ENCODE measurements at regions not wholly inside any gene's neighbourhood (a gene's known extent, or its start where the extent isn't known, plus 50 kb on each side); places are given as distances from the start of the nearest gene placed in this dataset.

DNA sequence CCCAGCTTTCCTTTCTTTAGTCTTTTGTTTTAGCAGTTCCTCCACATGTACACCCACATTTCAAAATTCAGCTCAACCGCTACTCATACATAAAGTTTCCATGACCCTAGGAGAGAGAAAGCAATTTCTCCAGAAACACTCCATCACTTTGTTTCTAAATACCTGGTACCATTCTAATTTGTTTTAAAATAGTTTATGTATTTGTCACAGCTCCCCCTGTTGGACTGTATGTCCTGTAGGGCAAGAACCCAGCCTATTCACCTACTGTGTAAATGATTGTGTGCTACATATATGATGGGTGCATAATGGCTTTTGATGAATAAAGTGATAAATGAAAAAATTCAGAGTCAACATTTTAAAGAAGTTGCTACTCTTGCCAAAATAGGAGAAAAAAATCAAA lies 139.1 kb downstream of the COX7C start:
- Histone ChIP-seq H3K27ac (ENCODE audit: low read length) (no peak overlapping the region), H3K27me3 (ENCODE audit: control insufficient read depth, insufficient read depth, low read length) (no peaks in the 10 kb centered on the region), H3K36me3 (ENCODE audit: control insufficient read depth, insufficient read depth, low read length) (no peaks in the 10 kb centered on the region), H3K4me3 (ENCODE audit: low read depth in 2 of 2, low read length in 2 of 2) (no peak overlapping the region), H3K4me1 (ENCODE audit: control insufficient read depth, insufficient read depth, low read length) (no peaks in the 10 kb centered on the region), H3K9me3 (ENCODE audit: control insufficient read depth, insufficient read depth, low read depth, low read length) (no peaks in the 10 kb centered on the region)
- no peak for ATAC-seq
- BruUV-seq (replicated peaks): no TSS peak
- intact Hi-C loops (cut with micrococcal nuclease; ENCODE audit: unreplicated experiment) (no loop called here), in situ Hi-C loops (cut with HindIII; ENCODE audit: low pct_unique_long_range_greater_than_20kb, low sequenced_read_pairs) (no loop called here)
- TF ChIP-seq POLR2AphosphoS5 (IDR thresholded peaks at IDR 0.05; ENCODE audit: low read depth, low read length) (no peak), SIN3A (IDR thresholded peaks at IDR 0.05; ENCODE audit: borderline replicate concordance, insufficient read depth, low read depth, low read length) (no peak), TCF7L2 (IDR thresholded peaks at IDR 0.05; ENCODE audit: low read depth, low read length) (no peak), CTCF (IDR thresholded peaks at IDR 0.05) (no peak)
- TF ChIP-seq, protein P1, sequence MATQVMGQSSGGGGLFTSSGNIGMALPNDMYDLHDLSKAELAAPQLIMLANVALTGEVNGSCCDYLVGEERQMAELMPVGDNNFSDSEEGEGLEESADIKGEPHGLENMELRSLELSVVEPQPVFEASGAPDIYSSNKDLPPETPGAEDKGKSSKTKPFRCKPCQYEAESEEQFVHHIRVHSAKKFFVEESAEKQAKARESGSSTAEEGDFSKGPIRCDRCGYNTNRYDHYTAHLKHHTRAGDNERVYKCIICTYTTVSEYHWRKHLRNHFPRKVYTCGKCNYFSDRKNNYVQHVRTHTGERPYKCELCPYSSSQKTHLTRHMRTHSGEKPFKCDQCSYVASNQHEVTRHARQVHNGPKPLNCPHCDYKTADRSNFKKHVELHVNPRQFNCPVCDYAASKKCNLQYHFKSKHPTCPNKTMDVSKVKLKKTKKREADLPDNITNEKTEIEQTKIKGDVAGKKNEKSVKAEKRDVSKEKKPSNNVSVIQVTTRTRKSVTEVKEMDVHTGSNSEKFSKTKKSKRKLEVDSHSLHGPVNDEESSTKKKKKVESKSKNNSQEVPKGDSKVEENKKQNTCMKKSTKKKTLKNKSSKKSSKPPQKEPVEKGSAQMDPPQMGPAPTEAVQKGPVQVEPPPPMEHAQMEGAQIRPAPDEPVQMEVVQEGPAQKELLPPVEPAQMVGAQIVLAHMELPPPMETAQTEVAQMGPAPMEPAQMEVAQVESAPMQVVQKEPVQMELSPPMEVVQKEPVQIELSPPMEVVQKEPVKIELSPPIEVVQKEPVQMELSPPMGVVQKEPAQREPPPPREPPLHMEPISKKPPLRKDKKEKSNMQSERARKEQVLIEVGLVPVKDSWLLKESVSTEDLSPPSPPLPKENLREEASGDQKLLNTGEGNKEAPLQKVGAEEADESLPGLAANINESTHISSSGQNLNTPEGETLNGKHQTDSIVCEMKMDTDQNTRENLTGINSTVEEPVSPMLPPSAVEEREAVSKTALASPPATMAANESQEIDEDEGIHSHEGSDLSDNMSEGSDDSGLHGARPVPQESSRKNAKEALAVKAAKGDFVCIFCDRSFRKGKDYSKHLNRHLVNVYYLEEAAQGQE (IDR thresholded peaks at IDR 0.05; ENCODE audit: insufficient read depth in 1 of 2, low read depth in 2 of 2, low read length in 1 of 2): no peak
- ChIA-PET POLR2A (no interaction called here), CTCF (no interaction called here)
- DNase-seq (ENCODE audit: low read depth, low spot score): no peak

- ChIA-PET CTCF (no interaction called here), POLR2A (no interaction called here)
- Histone ChIP-seq H3K9me3 (ENCODE audit: control insufficient read depth, insufficient read depth, low read depth, low read length) (no peaks in the 10 kb centered on the region), H3K36me3 (ENCODE audit: control insufficient read depth, insufficient read depth, low read length) (no peaks in the 10 kb centered on the region), H3K27ac (ENCODE audit: low read length) (no peak overlapping the region), H3K4me1 (ENCODE audit: control insufficient read depth, insufficient read depth, low read length) (no peaks in the 10 kb centered on the region), H3K4me3 (ENCODE audit: low read depth in 2 of 2, low read length in 2 of 2) (no peak overlapping the region), H3K27me3 (ENCODE audit: control insufficient read depth, insufficient read depth, low read length) (no peaks in the 10 kb centered on the region)
- TF ChIP-seq POLR2AphosphoS5 (IDR thresholded peaks at IDR 0.05; ENCODE audit: low read depth, low read length) (no peak), CTCF (IDR thresholded peaks at IDR 0.05) (no peak), TCF7L2 (IDR thresholded peaks at IDR 0.05; ENCODE audit: low read depth, low read length) (no peak), SIN3A (IDR thresholded peaks at IDR 0.05; ENCODE audit: borderline replicate concordance, insufficient read depth, low read depth, low read length) (no peak)
- TF ChIP-seq, protein P1 (IDR thresholded peaks at IDR 0.05; ENCODE audit: insufficient read depth in 1 of 2, low read depth in 2 of 2, low read length in 1 of 2): no peak
- in situ Hi-C loops (cut with HindIII; ENCODE audit: low pct_unique_long_range_greater_than_20kb, low sequenced_read_pairs): no loop called here
- ATAC-seq (no peak), DNase-seq (ENCODE audit: low read depth, low spot score) (no peak)
- no TSS peak for BruUV-seq (replicated peaks)
- intact Hi-C loops (cut with micrococcal nuclease; ENCODE audit: unreplicated experiment): no loop called here
Observed at GRCh38 chr5:86757824-86758223, 140.1 kb downstream of the COX7C start.
